ENCODE measurements at regions not wholly inside any gene's neighbourhood (a gene's known extent, or its start where the extent isn't known, plus 50 kb on each side); places are given as distances from the start of the nearest gene placed in this dataset.
"Not testable (repeated sequence)": the region's sequence is repeated elsewhere in the genome, so short reads cannot be mapped to it uniquely, and the experiment has no call there.

DNA sequence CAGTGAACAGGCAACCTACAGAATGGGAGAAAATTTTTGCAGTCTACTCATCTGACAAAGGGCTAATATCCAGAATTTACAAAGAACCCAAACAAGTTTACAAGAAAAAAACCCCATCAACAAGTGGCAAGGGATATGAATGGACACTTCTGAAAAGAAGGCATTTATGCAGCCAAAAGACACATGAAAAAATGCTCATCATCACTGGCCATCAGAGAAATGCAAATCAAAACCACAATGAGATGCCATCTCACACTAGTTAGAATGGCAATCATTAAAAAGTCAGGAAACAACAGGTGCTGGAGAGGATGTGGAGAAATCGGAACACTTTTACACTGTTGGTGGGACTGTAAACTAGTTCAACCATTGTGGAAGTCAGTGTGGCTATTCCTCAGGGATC is 80.3 kb downstream of the ZNF474 start:
- CTCF ChIA-PET; DNase-seq; H3K27ac Mint-ChIP-seq; H3K36me3 Mint-ChIP-seq (ENCODE audit: low read depth); H3K4me3 Mint-ChIP-seq; H3K4me1 Mint-ChIP-seq; POLR2A ChIA-PET; H3K9me3 Mint-ChIP-seq; H3K27me3 Mint-ChIP-seq: not testable (repeated sequence)

DNA sequence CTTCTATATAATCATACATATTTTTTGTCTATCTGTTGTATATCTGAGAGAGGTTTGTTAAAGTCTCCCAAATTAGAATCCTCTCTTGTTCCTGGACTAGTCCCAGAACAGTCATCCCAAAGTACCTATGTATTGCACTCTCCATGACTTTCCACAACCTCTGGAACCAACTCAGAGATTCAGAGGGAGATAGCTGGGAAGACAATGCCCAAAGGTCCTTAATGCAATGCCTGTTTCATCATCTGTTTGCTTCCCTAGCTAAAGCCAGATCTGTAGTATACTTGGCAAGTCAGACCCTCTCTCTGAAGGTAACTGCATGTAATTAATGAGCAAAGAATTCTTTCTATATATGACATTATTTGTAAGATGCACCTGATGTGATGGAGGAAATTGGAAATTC is 89.4 kb downstream of the ZNF474 start:
- H3K27me3 Mint-ChIP-seq, result no peaks in the 10 kb centered on the region
- no peak overlapping the region for H3K4me3 Mint-ChIP-seq
- no peaks in the 10 kb centered on the region for H3K9me3 Mint-ChIP-seq
- no peaks in the 10 kb centered on the region for H3K4me1 Mint-ChIP-seq
- no peak overlapping the region for H3K27ac Mint-ChIP-seq
- no peaks in the 10 kb centered on the region for H3K36me3 Mint-ChIP-seq (ENCODE audit: low read depth)
- no peak for DNase-seq
- POLR2A ChIA-PET, result no interaction called here
- CTCF ChIA-PET, result interaction anchor here (0.9 kb wide), 1 partner anchor 150 kb away, joined by 3 read pairs; no protein-coding TSS in a partner anchor

DNA sequence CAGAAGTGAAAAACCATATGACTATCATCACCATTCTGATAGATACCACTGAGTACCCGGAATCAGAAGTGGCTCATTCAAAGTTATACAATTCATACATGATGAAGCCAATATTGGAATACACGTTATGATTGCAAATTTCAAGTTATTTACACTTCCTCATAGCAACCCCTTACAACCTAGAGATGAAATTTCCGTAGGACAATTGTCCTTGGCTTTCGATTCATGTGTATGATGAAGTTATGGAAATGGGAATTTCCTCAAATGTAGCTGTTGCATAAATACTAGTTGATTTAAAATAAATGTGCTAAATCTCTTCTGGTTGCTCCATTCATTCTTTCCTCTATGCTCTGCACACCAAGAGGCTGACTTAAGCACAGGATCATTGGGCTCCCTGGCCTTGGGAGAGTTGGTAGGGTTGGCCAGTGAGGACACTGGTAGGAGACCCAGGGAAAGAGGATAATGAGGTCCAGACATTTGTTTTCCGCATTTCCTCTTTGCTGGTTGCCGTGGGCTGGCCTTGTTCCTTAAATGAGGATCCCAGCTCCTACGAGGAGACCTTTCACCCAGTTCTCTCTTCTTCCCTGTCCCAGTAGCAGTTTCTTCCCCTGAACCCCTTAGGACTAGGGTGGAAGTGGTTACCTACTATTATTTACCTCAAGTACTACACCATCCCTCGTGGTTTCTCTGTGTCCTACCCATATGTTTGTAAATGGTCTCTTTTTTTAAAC is 90.3 kb downstream of the ZNF474 start:
- CTCF ChIA-PET, result no interaction called here
- Mint-ChIP-seq H3K4me1 (no peaks in the 10 kb centered on the region), H3K4me3 (no peak overlapping the region), H3K27me3 (no peaks in the 10 kb centered on the region), H3K27ac (no peak overlapping the region), H3K36me3 (ENCODE audit: low read depth) (no peaks in the 10 kb centered on the region), H3K9me3 (no peaks in the 10 kb centered on the region)
- DNase-seq, result no peak
- POLR2A ChIA-PET, result no interaction called here

DNA sequence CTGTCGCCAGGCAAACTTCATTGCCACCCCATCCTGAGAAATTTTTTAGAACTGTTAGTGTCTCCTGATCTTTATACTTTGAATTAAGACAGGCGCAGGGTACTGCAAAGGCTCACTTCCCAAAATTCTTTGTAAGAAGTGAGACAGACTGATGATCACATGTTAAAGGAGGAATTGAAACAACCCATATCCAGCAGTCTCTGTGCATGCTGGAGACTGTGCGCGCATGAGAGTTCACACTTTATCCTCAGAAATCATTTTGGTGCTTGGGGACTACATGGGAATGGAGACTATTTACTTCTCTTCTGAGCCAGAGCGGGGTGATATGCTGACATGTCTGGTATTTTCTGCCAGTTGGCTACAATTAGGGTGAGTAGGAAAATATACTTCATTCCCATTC is 91.2 kb downstream of the ZNF474 start:
- CTCF ChIA-PET, result no interaction called here
- DNase-seq, result no peak
- H3K9me3 Mint-ChIP-seq, result no peaks in the 10 kb centered on the region
- H3K4me1 Mint-ChIP-seq, result no peaks in the 10 kb centered on the region
- H3K27me3 Mint-ChIP-seq, result no peaks in the 10 kb centered on the region
- H3K36me3 Mint-ChIP-seq (ENCODE audit: low read depth), result no peaks in the 10 kb centered on the region
- no peak overlapping the region for H3K27ac Mint-ChIP-seq
- POLR2A ChIA-PET, result no interaction called here
- no peak overlapping the region for H3K4me3 Mint-ChIP-seq

DNA sequence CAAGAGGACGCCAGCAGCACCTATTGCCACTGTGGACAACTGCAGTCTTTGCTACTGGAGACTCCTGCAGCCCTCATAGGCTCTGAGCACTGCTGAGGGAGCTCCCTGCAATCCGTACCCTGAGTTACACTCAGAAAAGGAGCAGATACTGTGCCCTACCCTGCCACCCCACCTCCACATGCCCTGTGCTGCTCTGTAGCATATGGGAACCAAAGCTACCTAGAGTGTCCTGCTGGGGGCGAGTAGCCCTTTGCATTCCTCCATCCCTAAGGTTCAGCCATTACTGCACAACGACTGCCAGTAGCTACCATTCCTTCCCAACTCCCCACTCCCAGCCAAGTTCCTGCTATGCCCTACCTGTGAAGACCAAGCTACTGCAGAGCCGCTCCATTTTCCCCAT is 90.2 kb upstream of the SNCAIP start:
- no peak for DNase-seq
- Mint-ChIP-seq H3K9me3 (no peaks in the 10 kb centered on the region), H3K27ac (no peak overlapping the region), H3K4me1 (no peaks in the 10 kb centered on the region), H3K4me3 (no peak overlapping the region), H3K27me3 (no peaks in the 10 kb centered on the region), H3K36me3 (ENCODE audit: low read depth) (no peaks in the 10 kb centered on the region)
- ChIA-PET POLR2A (no interaction called here), CTCF (no interaction called here)

DNA sequence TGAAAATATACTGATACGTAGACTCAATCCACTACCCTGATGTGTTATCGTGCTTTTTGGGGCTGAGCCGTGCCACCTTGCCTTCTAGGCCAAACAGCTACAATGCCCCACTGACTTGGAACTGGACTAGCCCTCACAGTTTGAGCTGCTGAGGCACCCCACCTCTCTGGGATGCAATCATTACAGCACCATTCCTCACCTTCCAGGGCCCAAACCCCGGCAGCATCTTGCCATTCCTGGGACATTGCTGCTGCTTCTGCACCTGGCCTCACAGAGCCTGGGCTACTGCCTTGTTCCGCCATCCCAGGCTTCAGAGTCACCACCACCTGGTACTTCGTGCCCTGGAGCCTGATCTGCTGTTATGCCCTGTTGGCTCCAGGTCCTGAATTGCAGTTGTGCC is 89.5 kb upstream of the SNCAIP start:
- no peak for DNase-seq
- H3K36me3 Mint-ChIP-seq (ENCODE audit: low read depth), result no peaks in the 10 kb centered on the region

DNA sequence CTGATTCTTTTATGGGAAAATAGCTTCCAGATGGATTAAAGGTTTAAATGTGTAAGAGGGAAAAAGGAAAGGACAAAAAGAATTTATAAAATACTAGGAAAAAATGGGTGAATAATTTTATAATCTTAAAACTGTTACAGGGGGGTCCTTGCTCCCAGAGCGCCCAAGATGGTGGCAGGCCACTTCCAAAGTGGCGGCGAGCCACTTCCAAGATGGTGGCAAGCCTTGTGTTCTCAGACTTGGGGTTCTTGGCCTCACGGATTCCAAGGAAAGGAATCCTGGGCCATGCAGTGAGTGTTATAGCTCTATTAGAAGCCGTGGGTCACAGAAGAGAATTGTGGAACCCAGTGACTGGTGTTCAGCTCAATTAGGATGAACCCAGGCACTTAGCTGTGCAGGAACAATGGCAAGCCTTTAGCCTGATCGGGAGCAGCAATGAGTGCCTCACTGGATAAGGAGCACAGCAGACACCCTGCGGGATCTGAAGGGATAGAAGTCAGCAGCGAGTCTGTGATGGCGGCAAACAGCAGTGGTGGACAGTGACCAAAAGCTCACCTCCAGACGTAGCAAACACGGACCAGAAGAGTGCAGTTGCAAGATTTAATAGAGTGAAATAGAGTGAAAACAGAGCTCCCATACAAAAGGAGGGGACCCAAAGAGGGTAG is 83.2 kb upstream of the SNCAIP start:
- ChIA-PET POLR2A (no interaction called here), CTCF (no interaction called here)
- Mint-ChIP-seq H3K4me1 (no peaks in the 10 kb centered on the region), H3K36me3 (ENCODE audit: low read depth) (no peaks in the 10 kb centered on the region), H3K27ac (no peak overlapping the region), H3K4me3 (no peak overlapping the region), H3K27me3 (no peaks in the 10 kb centered on the region), H3K9me3 (no peaks in the 10 kb centered on the region)
- no peak for DNase-seq

More for the DNA sequence above, 89.5 kb upstream of the SNCAIP start:
- H3K4me1 Mint-ChIP-seq, result no peaks in the 10 kb centered on the region
- no peaks in the 10 kb centered on the region for H3K9me3 Mint-ChIP-seq
- H3K27me3 Mint-ChIP-seq, result no peaks in the 10 kb centered on the region
- H3K4me3 Mint-ChIP-seq, result no peak overlapping the region
- CTCF ChIA-PET, result no interaction called here
- H3K27ac Mint-ChIP-seq, result no peak overlapping the region
- POLR2A ChIA-PET, result no interaction called here

DNA sequence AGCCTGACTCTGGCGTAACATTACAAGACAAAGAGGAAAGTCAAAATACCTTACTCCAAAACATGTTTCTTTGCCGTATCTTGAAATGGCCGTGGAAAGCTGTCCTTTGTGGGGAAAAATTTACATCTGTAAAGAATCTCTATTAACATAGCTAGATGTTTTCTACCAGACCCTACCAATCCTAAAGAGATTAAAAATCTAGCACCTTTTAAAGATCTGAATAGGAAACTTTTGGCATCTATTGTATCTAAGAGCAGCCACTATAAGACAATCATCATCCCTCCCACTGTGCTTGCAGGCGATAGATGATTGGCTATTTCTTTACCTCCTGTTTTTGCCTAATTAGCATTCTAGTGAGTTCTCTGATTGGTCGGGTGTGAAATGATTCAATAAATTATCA is 82.5 kb upstream of the SNCAIP start:
- no peak overlapping the region for H3K4me3 Mint-ChIP-seq
- H3K27ac Mint-ChIP-seq, result no peak overlapping the region
- POLR2A ChIA-PET, result no interaction called here
- H3K27me3 Mint-ChIP-seq, result no peaks in the 10 kb centered on the region
- H3K36me3 Mint-ChIP-seq (ENCODE audit: low read depth), result no peaks in the 10 kb centered on the region
- CTCF ChIA-PET, result no interaction called here
- no peaks in the 10 kb centered on the region for H3K9me3 Mint-ChIP-seq
- H3K4me1 Mint-ChIP-seq, result no peaks in the 10 kb centered on the region
- DNase-seq, result no peak

DNA sequence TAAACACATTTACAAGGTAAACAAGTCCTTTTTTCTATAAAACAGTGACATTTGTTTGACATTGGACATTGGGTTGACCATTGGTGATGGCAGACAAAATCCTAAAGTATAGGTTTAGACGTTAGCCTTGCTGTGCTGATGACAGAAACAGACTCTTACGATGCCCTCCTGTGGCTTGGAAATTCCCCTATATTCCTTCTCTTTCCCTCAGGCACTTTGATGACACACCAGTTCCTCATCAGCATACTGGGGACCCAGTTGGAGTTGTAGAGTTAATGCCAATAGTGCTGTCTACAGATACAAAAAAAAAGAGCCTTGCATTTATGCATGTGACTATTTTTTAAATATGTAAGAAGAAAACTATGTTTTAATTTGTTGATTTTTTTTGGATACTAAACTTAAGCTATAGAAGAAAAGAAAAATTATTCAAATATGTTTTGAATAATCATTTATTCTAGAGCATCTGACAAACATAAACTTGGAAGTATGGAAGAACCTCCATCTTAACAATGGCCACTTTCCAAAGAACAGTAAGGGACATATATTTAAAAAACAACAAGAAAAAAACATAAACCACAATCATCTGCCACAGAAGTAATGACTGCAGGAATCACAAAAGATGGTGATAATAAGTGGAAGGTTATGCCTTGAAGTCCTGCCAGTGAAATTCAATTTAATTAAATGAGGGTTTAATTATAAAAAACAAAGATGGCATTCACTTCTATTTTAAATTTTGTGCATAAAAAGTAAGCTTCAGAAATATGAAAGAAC is 75.6 kb upstream of the SNCAIP start:
- H3K27ac Mint-ChIP-seq, result no peak overlapping the region
- H3K27me3 Mint-ChIP-seq, result no peaks in the 10 kb centered on the region
- DNase-seq, result no peak
- CTCF ChIA-PET, result interaction anchor here (0.6 kb wide), 1 partner anchor 63 kb away, joined by 3 read pairs; no protein-coding TSS in a partner anchor
- H3K36me3 Mint-ChIP-seq (ENCODE audit: low read depth), result no peaks in the 10 kb centered on the region
- POLR2A ChIA-PET, result no interaction called here
- H3K4me1 Mint-ChIP-seq, result no peaks in the 10 kb centered on the region
- no peaks in the 10 kb centered on the region for H3K9me3 Mint-ChIP-seq
- H3K4me3 Mint-ChIP-seq, result no peak overlapping the region

DNA sequence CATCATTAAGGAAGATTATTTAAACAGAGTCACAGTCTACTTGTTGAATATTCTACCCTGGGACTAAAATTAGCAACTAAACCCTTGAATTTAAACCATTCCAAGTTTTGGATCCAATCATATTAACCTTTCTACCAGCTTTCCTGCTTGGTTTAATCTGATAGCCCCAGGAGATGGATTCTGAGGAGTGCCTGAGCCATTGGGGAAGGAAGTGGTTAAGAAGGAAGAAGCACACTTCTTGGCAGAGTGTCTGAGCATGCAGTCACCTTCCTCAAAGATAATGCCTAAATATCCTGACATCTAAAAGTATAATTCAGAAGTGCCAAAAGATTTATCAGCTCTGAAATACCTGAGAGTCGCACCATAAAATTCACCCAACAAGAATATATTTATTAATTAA is 74.1 kb upstream of the SNCAIP start:
- Mint-ChIP-seq H3K27ac (no peak overlapping the region), H3K9me3 (no peaks in the 10 kb centered on the region), H3K27me3 (no peaks in the 10 kb centered on the region), H3K4me1 (no peaks in the 10 kb centered on the region), H3K4me3 (no peak overlapping the region), H3K36me3 (ENCODE audit: low read depth) (no peaks in the 10 kb centered on the region)
- DNase-seq, result no peak
- CTCF ChIA-PET, result no interaction called here
- POLR2A ChIA-PET, result no interaction called here

DNA sequence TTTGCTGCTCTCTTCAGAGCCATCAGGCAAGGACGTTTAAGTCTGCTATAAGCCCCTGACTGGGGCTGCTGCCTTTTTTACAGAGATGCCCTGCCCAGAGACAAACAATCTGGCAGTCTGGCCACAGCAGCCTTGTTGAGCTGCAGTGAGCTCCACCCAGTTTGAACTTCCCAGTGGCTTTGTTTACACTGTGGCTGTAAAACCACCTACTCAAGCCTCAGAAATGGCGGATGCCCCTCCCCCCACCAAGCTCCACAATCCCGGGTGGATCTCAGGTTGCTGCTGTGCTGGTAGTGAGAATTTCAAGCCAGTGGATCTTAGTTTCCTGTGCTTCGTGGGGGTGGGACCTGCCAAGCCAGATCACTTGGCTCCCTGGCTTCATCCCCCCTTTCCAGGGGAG is 59.7 kb upstream of the SNCAIP start:
- Mint-ChIP-seq H3K4me1 (no peaks in the 10 kb centered on the region), H3K27ac (no peak overlapping the region), H3K36me3 (ENCODE audit: low read depth) (no peaks in the 10 kb centered on the region), H3K9me3 (peaks cover 10% of the 10 kb centered on the region), H3K27me3 (no peaks in the 10 kb centered on the region), H3K4me3 (no peak overlapping the region)
- CTCF ChIA-PET, result no interaction called here
- POLR2A ChIA-PET, result no interaction called here
- no peak for DNase-seq

DNA sequence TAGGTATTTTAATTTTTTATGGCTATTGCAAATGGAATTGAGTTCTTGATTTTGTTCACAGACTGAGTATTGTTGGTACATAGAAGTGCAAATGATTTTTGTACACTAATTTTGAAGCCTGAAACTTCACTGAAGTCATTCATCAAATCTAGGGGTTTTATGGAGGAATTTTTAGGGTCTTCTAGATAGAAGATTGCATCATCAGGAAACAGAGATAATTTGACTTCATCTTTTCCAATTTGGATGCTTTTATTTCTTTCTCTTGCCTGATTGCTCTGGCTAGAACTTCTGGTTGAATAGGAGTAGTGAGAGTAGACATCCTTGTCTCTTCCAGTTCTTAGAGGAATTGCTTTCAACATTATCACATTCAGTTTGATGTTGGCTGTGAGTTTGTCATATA is 58.2 kb upstream of the SNCAIP start:
- CTCF ChIA-PET, result no interaction called here
- H3K4me1 Mint-ChIP-seq, result no peaks in the 10 kb centered on the region
- no peak for DNase-seq

DNA sequence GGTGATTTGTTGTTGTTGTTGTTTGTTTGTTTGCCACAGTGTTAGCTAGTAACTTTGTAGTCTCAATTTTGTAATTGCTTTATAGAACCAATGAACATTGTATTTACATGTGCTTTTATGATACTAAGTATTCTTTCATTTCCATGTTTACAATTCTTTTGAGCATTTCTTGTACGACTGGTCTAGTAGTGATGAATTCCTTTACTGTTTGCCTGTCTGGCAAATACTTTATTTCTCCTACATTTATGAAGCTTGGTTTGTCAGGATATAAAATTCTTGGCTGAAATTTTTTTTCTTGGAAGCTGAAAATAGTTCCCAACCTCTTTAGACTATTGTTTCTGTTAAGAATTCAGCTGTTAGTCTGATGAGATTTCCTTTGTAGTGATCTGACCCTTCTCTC is 55.6 kb upstream of the SNCAIP start:
- no peak for DNase-seq
- no peak overlapping the region for H3K4me3 Mint-ChIP-seq
- H3K27me3 Mint-ChIP-seq, result no peaks in the 10 kb centered on the region
- no peaks in the 10 kb centered on the region for H3K36me3 Mint-ChIP-seq (ENCODE audit: low read depth)
- POLR2A ChIA-PET, result no interaction called here
- CTCF ChIA-PET, result no interaction called here
- H3K9me3 Mint-ChIP-seq, result peaks cover 14% of the 10 kb centered on the region
- H3K4me1 Mint-ChIP-seq, result no peaks in the 10 kb centered on the region
- H3K27ac Mint-ChIP-seq, result no peak overlapping the region

More for the DNA sequence above, 58.2 kb upstream of the SNCAIP start:
- peaks cover 16% of the 10 kb centered on the region for H3K9me3 Mint-ChIP-seq
- no peak overlapping the region for H3K27ac Mint-ChIP-seq
- H3K4me3 Mint-ChIP-seq, result no peak overlapping the region
- no peaks in the 10 kb centered on the region for H3K27me3 Mint-ChIP-seq
- H3K36me3 Mint-ChIP-seq (ENCODE audit: low read depth), result no peaks in the 10 kb centered on the region
- POLR2A ChIA-PET, result no interaction called here

All from activated CD4-positive, alpha-beta T cell treated with anti-CD3 and anti-CD28 coated beads, Interleukin-2, amount 10 ng/mL, durations not matched to agents 7 days and 5 days (primary cell).